Osteoblast (primary cell): ENCODE measurements at regions not wholly inside any gene's neighbourhood (a gene's known extent, or its start where the extent isn't known, plus 50 kb on each side); places are given as distances from the start of the nearest gene placed in this dataset.
A peak's percentile ranks its signal among the peaks of the same experiment; 100 is the strongest.

Source experiments
- DNase-seq: peaks from one replicate; pipeline ENCODE4 v3.0.0; 2011; ENCODE audit warnings: low spot score, mixed read lengths; ENCODE audit not compliant: insufficient read length; ENCODE audit errors: missing footprints
- H2AFZ ChIP-seq: 2 replicates; pipeline ENCODE4 v1.6.0; 2011; ENCODE audit warnings: mild to moderate bottlenecking, low read length
- H3K27ac ChIP-seq: 2 replicates; pipeline ENCODE4 v1.5.1; 2011; ENCODE audit warnings: mild to moderate bottlenecking, low read depth, low read length, moderate library complexity
- H3K27me3 ChIP-seq: 2 replicates; pipeline ENCODE4 v1.6.0; 2012; ENCODE audit warnings: mild to moderate bottlenecking, control low read depth, inconsistent platforms, low read length, moderate library complexity; ENCODE audit not compliant: insufficient read depth
- H3K36me3 ChIP-seq: 2 replicates; pipeline ENCODE4 v1.5.1; 2011; ENCODE audit warnings: mild to moderate bottlenecking, low read length, control low read depth, moderate library complexity; ENCODE audit not compliant: insufficient read depth
- H3K4me1 ChIP-seq: 2 replicates; pipeline ENCODE4 v1.5.1; 2011; ENCODE audit warnings: mild to moderate bottlenecking, low read length, control low read depth, moderate library complexity; ENCODE audit not compliant: insufficient read depth
- H3K4me2 ChIP-seq: 2 replicates; pipeline ENCODE4 v1.6.0; 2011; ENCODE audit warnings: mild to moderate bottlenecking, low read length; ENCODE audit not compliant: insufficient read depth
- H3K4me3 ChIP-seq: fragments of 200-600 bp; sonication (generic); 3 replicates; pipeline ENCODE4 v1.5.1; 2012; ENCODE audit warnings: mild to moderate bottlenecking, low read length, inconsistent platforms; ENCODE audit not compliant: insufficient read depth
- H3K79me2 ChIP-seq: 2 replicates; pipeline ENCODE4 v1.6.0; 2012; ENCODE audit warnings: mild to moderate bottlenecking, low read length, control low read depth, inconsistent platforms; ENCODE audit not compliant: insufficient read depth
- H3K9me3 ChIP-seq: 2 replicates; pipeline ENCODE4 v1.5.1; 2011; ENCODE audit warnings: low read depth, low read length, control low read depth
- H4K20me1 ChIP-seq: 2 replicates; pipeline ENCODE4 v1.6.0; 2012; ENCODE audit warnings: mild to moderate bottlenecking, low read length, control low read depth; ENCODE audit not compliant: insufficient read depth
- CTCF ChIP-seq: IDR thresholded peaks from 2 replicates; pipeline ENCODE4 v1.5.1; 2011; ENCODE audit warnings: mild to moderate bottlenecking, low read depth, low read length, moderate library complexity; ENCODE audit errors: extremely low read depth

DNA sequence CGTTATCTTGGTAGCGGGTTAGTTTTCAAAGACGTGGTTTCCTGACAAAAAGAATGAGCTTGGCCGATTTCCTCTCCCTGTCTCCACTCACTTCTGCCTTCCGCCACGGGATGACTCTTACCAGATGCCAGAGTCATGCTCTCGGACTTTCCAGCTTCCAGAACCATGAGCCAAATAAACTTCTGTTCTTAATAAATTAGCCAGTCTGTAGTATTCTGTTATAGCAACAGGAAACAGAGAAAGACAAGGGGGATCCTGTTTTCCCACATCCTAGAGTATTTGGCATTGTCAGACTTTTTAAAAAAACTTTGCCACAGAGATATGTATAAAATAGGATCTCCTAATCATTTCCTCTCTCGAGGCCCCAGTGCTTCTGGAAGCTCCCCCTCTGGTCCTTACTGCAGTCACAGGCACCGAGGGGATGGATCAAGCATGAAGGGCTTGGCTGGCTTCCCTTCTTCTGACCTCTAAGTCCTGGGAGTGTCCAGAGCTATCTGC, 84.9 kb upstream of the NAA20 start:
- no peaks in the 10 kb centered on the region for H3K4me1 ChIP-seq
- no peaks in the 10 kb centered on the region for H3K36me3 ChIP-seq
- H3K4me3 ChIP-seq, result no peak overlapping the region
- peak overlapping the region; percentile 20 for H3K4me2 ChIP-seq
- H3K79me2 ChIP-seq, result no peaks in the 10 kb centered on the region
- H2AFZ ChIP-seq, result no peak overlapping the region
- DNase-seq, result peak; percentile 90
- H4K20me1 ChIP-seq, result no peaks in the 10 kb centered on the region
- H3K27ac ChIP-seq, result peak overlapping the region; percentile 29
- no peak for TF ChIP-seq CTCF
- no peaks in the 10 kb centered on the region for H3K27me3 ChIP-seq
- H3K9me3 ChIP-seq, result no peaks in the 10 kb centered on the region

GRCh38 chr20:19934792-19935491, 82.2 kb upstream of the NAA20 start:
- Histone ChIP-seq H3K27ac (no peak overlapping the region), H2AFZ (no peak overlapping the region), H3K36me3 (no peaks in the 10 kb centered on the region), H3K4me2 (no peak overlapping the region), H3K9me3 (no peaks in the 10 kb centered on the region), H3K4me3 (no peak overlapping the region), H3K4me1 (no peaks in the 10 kb centered on the region), H4K20me1 (no peaks in the 10 kb centered on the region), H3K27me3 (no peaks in the 10 kb centered on the region), H3K79me2 (no peaks in the 10 kb centered on the region)
- no peak for DNase-seq
- TF ChIP-seq CTCF, result no peak

GRCh38 chr20:19935842-19936241, 81.3 kb upstream of the NAA20 start:
- no peaks in the 10 kb centered on the region for H3K27me3 ChIP-seq
- H3K4me1 ChIP-seq, result no peaks in the 10 kb centered on the region
- no peaks in the 10 kb centered on the region for H3K36me3 ChIP-seq
- H3K4me2 ChIP-seq, result no peak overlapping the region
- H3K79me2 ChIP-seq, result no peaks in the 10 kb centered on the region
- H2AFZ ChIP-seq, result no peak overlapping the region
- no peak for TF ChIP-seq CTCF
- no peak overlapping the region for H3K4me3 ChIP-seq
- no peaks in the 10 kb centered on the region for H3K9me3 ChIP-seq
- no peaks in the 10 kb centered on the region for H4K20me1 ChIP-seq
- DNase-seq, result no peak
- H3K27ac ChIP-seq, result no peak overlapping the region

GRCh38 chr20:19936466-19937200, 80.5 kb upstream of the NAA20 start:
- Histone ChIP-seq H3K4me3 (no peak overlapping the region), H4K20me1 (no peaks in the 10 kb centered on the region), H3K4me2 (no peak overlapping the region), H3K27ac (no peak overlapping the region), H3K4me1 (no peaks in the 10 kb centered on the region), H2AFZ (no peak overlapping the region), H3K79me2 (no peaks in the 10 kb centered on the region), H3K36me3 (no peaks in the 10 kb centered on the region), H3K27me3 (no peaks in the 10 kb centered on the region), H3K9me3 (no peaks in the 10 kb centered on the region)
- TF ChIP-seq CTCF, result no peak
- no peak for DNase-seq
